ENCODE measurements at regions not wholly inside any gene's neighbourhood (a gene's known extent, or its start where the extent isn't known, plus 50 kb on each side); places are given as distances from the start of the nearest gene placed in this dataset.

- TF ChIP-seq ZFP91 (CRISPR knock-in tag; IDR thresholded peaks at IDR 0.05) (no peak), RBM25 (IDR thresholded peaks at IDR 0.05; ENCODE audit: low read depth, low read length, severe bottlenecking) (peak; percentile 92), CTCF (IDR thresholded peaks at IDR 0.05 in 2 of 3, conservative IDR thresholded peaks at IDR 0.05 in 1 of 3; ENCODE audit: insufficient read depth in 2 of 3, low read depth in 1 of 3, low read length in 3 of 3) (peak in 2 of 3 experiments; percentile 6 to 27; a peak in 1 of 6 replicates), ETV5 (CRISPR knock-in tag; IDR thresholded peaks at IDR 0.05; ENCODE audit: low read depth) (0 out of 2 replicates have a peak, but pooled peaks have one; percentile 3), BRCA1 (IDR thresholded peaks at IDR 0.05) (no peak), BRCA1 (CRISPR knock-in tag; IDR thresholded peaks at IDR 0.05) (peak; percentile 11; the same call in 1 of the 2 replicates), TRIM28 (IDR thresholded peaks at IDR 0.05) (peak; percentile 90), CBX1 (IDR thresholded peaks at IDR 0.05; ENCODE audit: low read depth) (peak; percentile 96; the same call in 1 of the 2 replicates), PRPF4 (IDR thresholded peaks at IDR 0.05; ENCODE audit: insufficient read depth, low read depth, low read length, poor library complexity, severe bottlenecking) (no peak), ZC3H11A (IDR thresholded peaks at IDR 0.05; ENCODE audit: low read depth, low read length) (no peak), ZNF232 (CRISPR knock-in tag; IDR thresholded peaks at IDR 0.05) (no peak), ILK (tag; IDR thresholded peaks at IDR 0.05; ENCODE audit: borderline replicate concordance, low read depth) (no peak), CBX3 (IDR thresholded peaks at IDR 0.05; ENCODE audit: borderline replicate concordance in 1 of 2, low read length in 2 of 2) (peak in 1 of 2 experiments; percentile 95; a peak in 2 of 3 replicates), ATF4 (CRISPR knock-in tag; IDR thresholded peaks at IDR 0.05) (no peak), HDAC8 (tag; IDR thresholded peaks at IDR 0.05) (no peak), SREBF2 (CRISPR knock-in tag; IDR thresholded peaks at IDR 0.05) (0 out of 2 replicates have a peak, but pooled peaks have one; percentile 88), EHMT2 (IDR thresholded peaks at IDR 0.05) (no peak), BRF1 (IDR thresholded peaks at IDR 0.05; ENCODE audit: borderline replicate concordance, extremely low read depth, insufficient read length) (no peak), FOXA3 (CRISPR knock-in tag; conservative IDR thresholded peaks at IDR 0.05 in 1 of 2, IDR thresholded peaks at IDR 0.05 in 1 of 2) (0 out of 4 replicates have a peak, but pooled peaks of 1 of the 2 experiments have one; percentile 32)
Measured at GRCh38 chr1:234865171-234866006, 255.4 kb upstream of the IRF2BP2 start (continued).

Data from K562 (cell line).